Caco-2 (cell line): ENCODE measurements at regions not wholly inside any gene's neighbourhood (a gene's known extent, or its start where the extent isn't known, plus 50 kb on each side); places are given as distances from the start of the nearest gene placed in this dataset.

Experiments used
- BruUV-seq: library from RNA; stranded (reverse); fragments of 400-500 nt; replicated peaks from 2 replicates; lab custom pipeline; 2021; lab: Mats Ljungman, UMichigan
- CTCF ChIA-PET: fragments of 300-600 bp; sonication (Branson Sonifier 250); formaldehyde crosslinking; loops from one replicate; lab custom pipeline; 2022; ENCODE audit warnings: antibody characterized with exemption; lab: Charles Lee
- POLR2A ChIA-PET: fragments of 300-600 bp; sonication (Branson Sonifier 250); formaldehyde crosslinking; loops from one replicate; lab custom pipeline; 2022; ENCODE audit warnings: antibody characterized with exemption; lab: Charles Lee
- DNase-seq, 2 experiments: peaks; one replicate each; pipeline versions ENCODE4 v3.0.0 to v3.0.0-alpha.2; 2020 to 2022
- H3K27me3 ChIP-seq: replicated peaks from 2 replicates; pipeline ENCODE4 v1.6.0; 2011; ENCODE audit warnings: low read length; ENCODE audit not compliant: control insufficient read depth, insufficient read depth
- H3K36me3 ChIP-seq: 2 replicates; pipeline ENCODE4 v1.5.1; 2011; ENCODE audit warnings: low read length; ENCODE audit not compliant: control insufficient read depth, insufficient read depth
- H3K4me1 ChIP-seq: fragments of 250-450 bp; sonication (Bioruptor Pico); 2 replicates; pipeline ENCODE4 v1.5.1; 2020; ENCODE audit warnings: mild to moderate bottlenecking
- H3K4me3 ChIP-seq: 2 replicates; pipeline ENCODE4 v1.5.1; 2011; ENCODE audit warnings: low read depth, mild to moderate bottlenecking, control low read depth, low read length
- H3K9me3 ChIP-seq: fragments of 250-450 bp; sonication (Bioruptor Pico); 2 replicates; pipeline ENCODE4 v1.5.1; 2020; ENCODE audit warnings: mild to moderate bottlenecking, moderate library complexity
- H3K27ac Mint-ChIP-seq: one replicate; pipeline ENCODE4 v1.8.0; 2022; ENCODE audit warnings: mixed read lengths; ENCODE audit not compliant: unreplicated experiment
- H3K27me3 Mint-ChIP-seq: one replicate; pipeline ENCODE4 v1.8.0; 2022; ENCODE audit warnings: mixed read lengths; ENCODE audit not compliant: insufficient read depth, unreplicated experiment
- H3K36me3 Mint-ChIP-seq: one replicate; pipeline ENCODE4 v1.8.0; 2022; ENCODE audit warnings: mild to moderate bottlenecking, mixed read lengths; ENCODE audit not compliant: insufficient read depth, unreplicated experiment
- H3K4me1 Mint-ChIP-seq: one replicate; pipeline ENCODE4 v1.8.0; 2022; ENCODE audit warnings: low read depth, mixed read lengths; ENCODE audit not compliant: unreplicated experiment
- H3K4me3 Mint-ChIP-seq: one replicate; pipeline ENCODE4 v1.8.0; 2022; ENCODE audit warnings: mild to moderate bottlenecking, moderate library complexity, mixed read lengths; ENCODE audit not compliant: unreplicated experiment
- H3K9me3 Mint-ChIP-seq: one replicate; pipeline ENCODE4 v1.8.0; 2022; ENCODE audit warnings: mixed read lengths; ENCODE audit not compliant: unreplicated experiment
- intact Hi-C: fragments of 100-400 bp; cut with micrococcal nuclease; formaldehyde crosslinking; loops from one replicate; pipeline ENCODE4 v1.10.0; 2022; ENCODE audit not compliant: unreplicated experiment
- TF ChIP-seq, protein P1 (sequence below), 2 experiments: fragments of 200-600 bp in 1 of 2; IDR thresholded peaks; 1 replicate in 1 of 2; 2 replicates in 1 of 2; pipeline versions ENCODE4 v1.5.1 to v1.8.0; 2011 to 2022; ENCODE audit warnings: antibody characterized with exemption in 1 of 2, control low read depth in 1 of 2, inconsistent platforms in 1 of 2, low read depth in 1 of 2, low read length in 1 of 2, mild to moderate bottlenecking in 1 of 2, moderate library complexity in 1 of 2; ENCODE audit not compliant: insufficient read depth in 1 of 2, severe bottlenecking in 1 of 2, unreplicated experiment in 1 of 2

DNA sequence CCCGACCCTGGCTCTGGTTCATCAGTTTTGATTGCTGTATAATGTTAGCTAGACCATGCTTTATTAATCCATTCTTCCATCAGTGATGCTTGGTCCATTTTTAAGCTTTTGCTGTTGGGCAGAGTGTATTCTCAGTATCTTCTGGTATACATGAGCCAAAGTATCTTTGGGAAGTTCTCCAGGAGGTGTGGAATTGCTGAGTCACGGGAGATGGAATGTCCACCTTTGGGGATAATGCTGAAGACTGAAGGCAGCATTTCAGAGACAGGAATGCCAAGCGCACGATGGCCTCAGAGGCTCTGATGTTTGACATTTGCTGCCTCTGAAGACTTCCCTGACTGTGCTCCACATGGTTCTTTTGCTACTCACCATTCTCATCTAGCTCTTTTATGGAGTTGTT lies 266.3 kb upstream of the KAZN start:
- H3K4me1 Mint-ChIP-seq, result no peaks in the 10 kb centered on the region
- intact Hi-C loops, result no loop called here
- no peak overlapping the region for H3K4me3 Mint-ChIP-seq
- TF ChIP-seq, protein P1, sequence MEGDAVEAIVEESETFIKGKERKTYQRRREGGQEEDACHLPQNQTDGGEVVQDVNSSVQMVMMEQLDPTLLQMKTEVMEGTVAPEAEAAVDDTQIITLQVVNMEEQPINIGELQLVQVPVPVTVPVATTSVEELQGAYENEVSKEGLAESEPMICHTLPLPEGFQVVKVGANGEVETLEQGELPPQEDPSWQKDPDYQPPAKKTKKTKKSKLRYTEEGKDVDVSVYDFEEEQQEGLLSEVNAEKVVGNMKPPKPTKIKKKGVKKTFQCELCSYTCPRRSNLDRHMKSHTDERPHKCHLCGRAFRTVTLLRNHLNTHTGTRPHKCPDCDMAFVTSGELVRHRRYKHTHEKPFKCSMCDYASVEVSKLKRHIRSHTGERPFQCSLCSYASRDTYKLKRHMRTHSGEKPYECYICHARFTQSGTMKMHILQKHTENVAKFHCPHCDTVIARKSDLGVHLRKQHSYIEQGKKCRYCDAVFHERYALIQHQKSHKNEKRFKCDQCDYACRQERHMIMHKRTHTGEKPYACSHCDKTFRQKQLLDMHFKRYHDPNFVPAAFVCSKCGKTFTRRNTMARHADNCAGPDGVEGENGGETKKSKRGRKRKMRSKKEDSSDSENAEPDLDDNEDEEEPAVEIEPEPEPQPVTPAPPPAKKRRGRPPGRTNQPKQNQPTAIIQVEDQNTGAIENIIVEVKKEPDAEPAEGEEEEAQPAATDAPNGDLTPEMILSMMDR (IDR thresholded peaks at IDR 0.05; ENCODE audit: insufficient read depth in 1 of 2, low read depth in 1 of 2, low read length in 1 of 2, severe bottlenecking in 1 of 2, unreplicated experiment in 1 of 2), result no peak
- Histone ChIP-seq H3K36me3 (no peaks in the 10 kb centered on the region), H3K4me3 (no peak overlapping the region), H3K4me1 (no peaks in the 10 kb centered on the region), H3K27me3 (no peaks in the 10 kb centered on the region), H3K9me3 (no peaks in the 10 kb centered on the region)
- no peak for DNase-seq
- H3K9me3 Mint-ChIP-seq, result peaks cover 11% of the 10 kb centered on the region
- no TSS peak for BruUV-seq
- no peaks in the 10 kb centered on the region for H3K36me3 Mint-ChIP-seq
- ChIA-PET POLR2A (no interaction called here), CTCF (no interaction called here)
- no peaks in the 10 kb centered on the region for H3K27me3 Mint-ChIP-seq
- no peak overlapping the region for H3K27ac Mint-ChIP-seq

DNA sequence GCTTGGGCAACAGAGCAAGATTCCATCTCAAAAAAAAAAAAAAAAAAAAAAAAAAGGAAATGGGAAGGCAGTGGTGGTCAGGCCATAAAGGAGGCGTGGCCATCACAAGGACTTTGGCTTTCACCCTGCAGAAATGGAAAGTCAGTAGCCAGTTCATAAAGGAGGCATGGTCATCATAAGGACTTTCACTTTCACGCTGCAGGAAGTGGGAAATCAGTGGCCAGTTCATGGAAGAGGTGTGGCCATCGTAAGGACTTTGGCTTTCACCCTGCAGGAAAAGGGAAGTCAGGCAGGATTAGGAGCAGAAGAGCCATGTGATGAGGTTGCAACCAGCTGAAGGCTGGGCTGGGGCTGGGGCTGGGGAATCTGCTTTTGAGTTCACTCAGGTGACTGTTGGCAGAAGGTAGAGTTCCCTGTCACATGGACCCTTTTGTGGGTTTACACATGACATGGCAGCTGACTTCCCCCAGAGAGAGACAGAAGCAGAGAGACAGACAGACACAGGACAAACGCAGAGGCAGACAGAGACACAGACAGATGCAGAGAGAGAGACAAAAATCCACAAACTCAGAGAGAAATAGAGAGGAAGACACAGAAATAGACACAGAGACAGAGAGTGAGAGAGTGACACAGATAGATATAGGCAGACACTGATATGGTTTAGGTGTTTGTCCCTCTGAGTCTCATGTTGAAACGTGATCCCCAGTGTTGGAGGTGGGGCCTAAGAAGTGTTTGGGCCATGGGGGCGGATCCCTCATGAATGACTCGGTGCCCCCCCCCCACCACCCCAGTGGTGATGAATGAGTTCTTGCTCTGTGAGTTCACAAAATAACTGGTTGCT lies 263.9 kb upstream of the KAZN start:
- Mint-ChIP-seq H3K27ac (no peak overlapping the region), H3K4me3 (no peak overlapping the region), H3K4me1 (no peaks in the 10 kb centered on the region), H3K36me3 (no peaks in the 10 kb centered on the region), H3K9me3 (peaks cover 11% of the 10 kb centered on the region), H3K27me3 (no peaks in the 10 kb centered on the region)
- no TSS peak for BruUV-seq
- Histone ChIP-seq H3K4me3 (no peak overlapping the region), H3K36me3 (no peaks in the 10 kb centered on the region), H3K27me3 (no peaks in the 10 kb centered on the region), H3K9me3 (no peaks in the 10 kb centered on the region), H3K4me1 (no peaks in the 10 kb centered on the region)
- POLR2A ChIA-PET, result no interaction called here
- CTCF ChIA-PET, result no interaction called here
- intact Hi-C loops, result no loop called here
- TF ChIP-seq, protein P1 (IDR thresholded peaks at IDR 0.05; ENCODE audit: insufficient read depth in 1 of 2, low read depth in 1 of 2, low read length in 1 of 2, severe bottlenecking in 1 of 2, unreplicated experiment in 1 of 2), result no peak
- no peak for DNase-seq

DNA sequence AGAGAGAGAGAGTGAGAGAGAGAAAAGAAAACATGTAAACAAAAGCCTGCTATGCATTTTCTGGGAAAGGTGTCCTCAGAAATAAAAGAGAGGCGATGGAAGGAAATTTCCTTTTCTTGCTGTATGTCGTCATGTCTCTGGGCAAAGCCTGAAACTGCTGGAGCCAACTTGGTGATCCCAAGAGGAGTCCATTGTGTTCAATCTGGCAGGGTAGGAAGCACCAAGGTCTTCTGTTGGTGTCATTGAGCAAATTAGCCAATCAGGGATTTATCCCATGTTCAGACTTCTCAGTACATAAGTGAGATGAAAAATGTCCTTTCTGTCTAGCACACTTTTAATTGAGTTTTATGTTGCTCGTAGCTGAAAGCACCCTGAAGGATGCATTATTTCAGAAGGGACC lies 260.0 kb upstream of the KAZN start:
- BruUV-seq, result no TSS peak
- POLR2A ChIA-PET, result no interaction called here
- H3K4me1 ChIP-seq, result no peaks in the 10 kb centered on the region
- Mint-ChIP-seq H3K27ac (no peak overlapping the region), H3K4me3 (no peak overlapping the region), H3K9me3 (peaks cover 11% of the 10 kb centered on the region), H3K27me3 (peaks cover 7% of the 10 kb centered on the region), H3K4me1 (no peaks in the 10 kb centered on the region), H3K36me3 (no peaks in the 10 kb centered on the region)
- no peaks in the 10 kb centered on the region for H3K36me3 ChIP-seq
- H3K27me3 ChIP-seq, result no peaks in the 10 kb centered on the region
- TF ChIP-seq, protein P1 (IDR thresholded peaks at IDR 0.05; ENCODE audit: insufficient read depth in 1 of 2, low read depth in 1 of 2, low read length in 1 of 2, severe bottlenecking in 1 of 2, unreplicated experiment in 1 of 2), result no peak
- no peak overlapping the region for H3K4me3 ChIP-seq
- no peaks in the 10 kb centered on the region for H3K9me3 ChIP-seq
- intact Hi-C loops, result no loop called here
- DNase-seq, result no peak
- CTCF ChIA-PET, result no interaction called here
